Parathyroid adenoma (tissue), 2 donors: ENCODE measurements at regions not wholly inside any gene's neighbourhood (a gene's known extent, or its start where the extent isn't known, plus 50 kb on each side); places are given as distances from the start of the nearest gene placed in this dataset.

Experiments
- H2AFZ ChIP-seq: fragments of 300-600 bp; sonication (generic); one replicate; pipeline ENCODE4 v1.7.0; 2017; ENCODE audit warnings: antibody characterized with exemption, mild to moderate bottlenecking
- H3K27ac ChIP-seq: fragments of 300-600 bp; sonication (generic); one replicate; pipeline ENCODE4 v1.7.0; 2017
- H3K27me3 ChIP-seq: fragments of 300-600 bp; sonication (generic); one replicate; pipeline ENCODE4 v1.7.0; 2017; ENCODE audit warnings: low read length; ENCODE audit not compliant: control insufficient read depth, insufficient read depth
- H3K36me3 ChIP-seq: fragments of 300-600 bp; sonication (generic); one replicate; pipeline ENCODE4 v1.7.0; 2017; ENCODE audit warnings: low read length; ENCODE audit not compliant: control insufficient read depth, insufficient read depth
- H3K4me1 ChIP-seq: fragments of 300-600 bp; sonication (generic); one replicate; pipeline ENCODE4 v1.7.0; 2017; ENCODE audit warnings: control low read depth
- H3K4me2 ChIP-seq: fragments of 300-600 bp; sonication (generic); one replicate; pipeline ENCODE4 v1.7.0; 2017; ENCODE audit warnings: low read length
- H3K4me3 ChIP-seq: fragments of 300-600 bp; sonication (generic); one replicate; pipeline ENCODE4 v1.7.0; 2017; ENCODE audit warnings: low read depth, low read length
- H3K79me2 ChIP-seq: fragments of 300-600 bp; sonication (generic); one replicate; pipeline ENCODE4 v1.7.0; 2017; ENCODE audit warnings: control low read depth
- H3K9ac ChIP-seq: fragments of 300-600 bp; sonication (generic); one replicate; pipeline ENCODE4 v1.7.0; 2017; ENCODE audit warnings: mild to moderate bottlenecking
- H3K9me3 ChIP-seq: fragments of 300-600 bp; sonication (generic); one replicate; pipeline ENCODE4 v1.7.0; 2017; ENCODE audit warnings: low read length; ENCODE audit not compliant: control insufficient read depth
- TF ChIP-seq, protein P1 (sequence below): fragments of 300-600 bp; sonication (generic); IDR thresholded peaks from one replicate; pipeline ENCODE4 v1.7.0; 2017; ENCODE audit warnings: antibody characterized with exemption, mild to moderate bottlenecking
- donor health status: primary hyperparathyroidism.

DNA sequence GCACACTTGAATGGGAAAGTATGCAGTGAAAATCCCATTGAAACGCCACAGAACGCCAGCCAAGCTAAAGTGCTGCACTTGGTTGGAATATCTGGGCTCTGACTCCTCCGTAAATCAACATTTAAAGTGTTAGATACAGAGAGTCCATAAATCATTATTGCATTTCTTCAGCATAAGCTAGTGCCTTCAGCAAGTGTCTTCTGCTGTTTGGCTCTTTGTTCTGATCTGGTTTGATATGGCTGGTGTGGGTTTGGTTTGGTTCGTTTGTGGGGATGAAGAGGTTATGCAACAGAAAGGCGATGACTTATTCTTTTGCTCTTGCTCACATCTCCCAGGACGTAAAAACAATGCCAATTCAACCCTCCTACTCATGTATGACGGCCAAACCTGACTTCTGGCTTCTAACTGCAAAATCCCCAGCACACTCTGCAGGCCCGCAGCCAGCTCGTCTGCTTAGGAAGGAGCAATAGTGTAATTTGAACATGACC lies 121.8 kb upstream of the ERG start:
- Histone ChIP-seq H3K4me3 (no peak overlapping the region), H2AFZ (no peak overlapping the region), H3K4me1 (no peaks in the 10 kb centered on the region), H3K9ac (no peak overlapping the region), H3K36me3 (no peaks in the 10 kb centered on the region), H3K4me2 (no peak overlapping the region), H3K27ac (no peak overlapping the region), H3K9me3 (no peaks in the 10 kb centered on the region), H3K79me2 (no peaks in the 10 kb centered on the region), H3K27me3 (no peaks in the 10 kb centered on the region)
- TF ChIP-seq, protein P1, sequence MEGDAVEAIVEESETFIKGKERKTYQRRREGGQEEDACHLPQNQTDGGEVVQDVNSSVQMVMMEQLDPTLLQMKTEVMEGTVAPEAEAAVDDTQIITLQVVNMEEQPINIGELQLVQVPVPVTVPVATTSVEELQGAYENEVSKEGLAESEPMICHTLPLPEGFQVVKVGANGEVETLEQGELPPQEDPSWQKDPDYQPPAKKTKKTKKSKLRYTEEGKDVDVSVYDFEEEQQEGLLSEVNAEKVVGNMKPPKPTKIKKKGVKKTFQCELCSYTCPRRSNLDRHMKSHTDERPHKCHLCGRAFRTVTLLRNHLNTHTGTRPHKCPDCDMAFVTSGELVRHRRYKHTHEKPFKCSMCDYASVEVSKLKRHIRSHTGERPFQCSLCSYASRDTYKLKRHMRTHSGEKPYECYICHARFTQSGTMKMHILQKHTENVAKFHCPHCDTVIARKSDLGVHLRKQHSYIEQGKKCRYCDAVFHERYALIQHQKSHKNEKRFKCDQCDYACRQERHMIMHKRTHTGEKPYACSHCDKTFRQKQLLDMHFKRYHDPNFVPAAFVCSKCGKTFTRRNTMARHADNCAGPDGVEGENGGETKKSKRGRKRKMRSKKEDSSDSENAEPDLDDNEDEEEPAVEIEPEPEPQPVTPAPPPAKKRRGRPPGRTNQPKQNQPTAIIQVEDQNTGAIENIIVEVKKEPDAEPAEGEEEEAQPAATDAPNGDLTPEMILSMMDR = no peak

DNA sequence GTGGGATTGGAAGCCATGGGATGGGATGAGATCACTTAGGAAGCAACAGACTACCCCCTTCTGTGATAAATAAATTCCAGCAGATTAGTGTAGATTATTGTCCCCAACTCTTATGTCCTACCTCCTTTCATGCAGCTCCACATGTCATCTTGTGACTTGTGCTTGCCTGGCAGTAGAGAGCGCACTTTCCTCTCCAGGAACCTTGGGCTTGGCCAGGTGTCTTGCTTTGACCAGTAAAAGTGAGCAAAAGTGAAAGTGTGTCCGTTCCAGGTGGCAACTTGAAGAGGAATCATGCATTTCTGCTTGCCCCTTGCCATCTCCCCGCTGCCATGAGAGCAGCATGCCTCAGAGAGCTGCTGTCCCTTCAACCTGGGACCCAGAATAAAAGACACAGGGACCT lies 122.9 kb upstream of the ERG start:
- no peaks in the 10 kb centered on the region for H3K27me3 ChIP-seq
- H3K4me1 ChIP-seq = no peaks in the 10 kb centered on the region
- TF ChIP-seq, protein P1 = no peak
- no peak overlapping the region for H2AFZ ChIP-seq
- H3K79me2 ChIP-seq = no peaks in the 10 kb centered on the region
- no peaks in the 10 kb centered on the region for H3K9me3 ChIP-seq
- no peak overlapping the region for H3K9ac ChIP-seq
- H3K4me3 ChIP-seq = no peak overlapping the region
- no peak overlapping the region for H3K27ac ChIP-seq
- no peaks in the 10 kb centered on the region for H3K36me3 ChIP-seq
- H3K4me2 ChIP-seq = no peak overlapping the region

DNA sequence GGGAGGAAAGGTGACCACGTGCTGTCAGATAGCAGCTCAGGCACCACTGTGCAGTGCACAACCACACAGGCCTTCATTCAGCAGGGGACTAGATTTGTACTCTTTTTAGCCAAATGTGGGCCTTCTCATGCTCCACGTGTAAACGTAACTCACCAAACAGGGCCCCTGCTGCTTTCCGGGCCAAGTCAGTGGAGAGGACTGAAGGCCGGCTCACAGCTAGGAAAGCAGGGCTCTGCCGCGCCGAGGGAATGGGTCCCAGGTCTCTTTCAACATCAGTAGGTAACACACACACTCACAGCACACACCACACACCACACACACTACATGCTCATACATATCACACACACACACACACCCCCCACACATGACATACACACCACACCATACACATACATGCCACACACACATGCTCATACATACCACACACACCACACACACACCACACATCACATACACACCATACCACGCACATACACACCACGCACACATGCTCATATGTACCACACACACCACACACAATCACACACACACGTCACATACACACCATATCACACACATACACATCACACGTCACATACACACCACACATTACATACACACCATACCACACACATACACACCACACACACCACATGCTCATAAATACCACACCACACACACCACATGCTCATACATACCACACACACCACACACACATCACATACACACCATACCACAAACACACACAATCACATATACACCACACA lies 124.0 kb upstream of the ERG start:
- H3K9ac ChIP-seq = no peak overlapping the region
- H2AFZ ChIP-seq = no peak overlapping the region
- H3K36me3 ChIP-seq = no peaks in the 10 kb centered on the region
- H3K4me2 ChIP-seq = no peak overlapping the region
- TF ChIP-seq, protein P1 = no peak
- H3K9me3 ChIP-seq = no peaks in the 10 kb centered on the region
- no peaks in the 10 kb centered on the region for H3K27me3 ChIP-seq
- H3K4me3 ChIP-seq = no peak overlapping the region
- H3K79me2 ChIP-seq = no peaks in the 10 kb centered on the region
- no peaks in the 10 kb centered on the region for H3K4me1 ChIP-seq
- no peak overlapping the region for H3K27ac ChIP-seq

DNA sequence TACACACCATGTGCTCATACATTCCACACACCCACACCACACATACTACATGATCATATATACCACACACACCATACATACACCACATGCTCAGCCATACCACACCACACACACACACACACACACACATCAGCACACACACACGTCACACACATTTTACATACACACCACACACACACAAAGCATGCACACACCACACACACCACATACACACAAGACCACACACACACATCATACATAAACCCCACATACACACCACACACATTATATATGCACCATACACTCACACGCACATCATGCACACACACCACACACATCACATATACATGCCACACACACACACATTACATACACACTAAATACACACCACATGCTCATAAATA lies 124.5 kb upstream of the ERG start:
- no peak overlapping the region for H3K4me2 ChIP-seq
- H3K4me3 ChIP-seq = no peak overlapping the region
- H3K9me3 ChIP-seq = no peaks in the 10 kb centered on the region
- no peaks in the 10 kb centered on the region for H3K27me3 ChIP-seq
- TF ChIP-seq, protein P1 = no peak
- H3K79me2 ChIP-seq = no peaks in the 10 kb centered on the region
- no peaks in the 10 kb centered on the region for H3K36me3 ChIP-seq
- no peaks in the 10 kb centered on the region for H3K4me1 ChIP-seq
- no peak overlapping the region for H3K27ac ChIP-seq
- H2AFZ ChIP-seq = no peak overlapping the region
- no peak overlapping the region for H3K9ac ChIP-seq

DNA sequence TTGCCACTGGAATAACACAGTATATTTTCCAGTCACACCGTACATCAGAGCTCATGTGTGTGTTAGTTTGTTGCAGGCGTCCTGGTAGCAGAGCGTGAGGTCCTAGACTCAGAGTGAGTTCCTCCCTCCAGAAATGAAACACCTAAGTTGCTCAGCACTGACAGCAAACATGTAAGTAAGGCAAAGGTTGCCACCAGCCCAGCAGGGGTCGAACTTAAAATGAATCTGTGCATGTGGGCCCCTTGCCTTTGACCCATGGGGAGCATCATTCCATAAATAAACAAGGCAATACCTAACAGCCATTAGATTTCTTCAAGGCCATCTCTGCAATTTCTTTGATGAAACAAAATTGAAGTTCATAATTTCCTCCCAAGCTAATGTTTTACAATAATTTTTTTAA lies 125.3 kb upstream of the ERG start:
- no peak overlapping the region for H3K4me3 ChIP-seq
- H3K4me1 ChIP-seq = no peaks in the 10 kb centered on the region
- H3K27ac ChIP-seq = no peak overlapping the region
- no peak overlapping the region for H3K9ac ChIP-seq
- no peaks in the 10 kb centered on the region for H3K79me2 ChIP-seq
- no peaks in the 10 kb centered on the region for H3K27me3 ChIP-seq
- TF ChIP-seq, protein P1 = no peak
- no peak overlapping the region for H2AFZ ChIP-seq
- no peaks in the 10 kb centered on the region for H3K9me3 ChIP-seq
- no peak overlapping the region for H3K4me2 ChIP-seq
- no peaks in the 10 kb centered on the region for H3K36me3 ChIP-seq
